Ramos (cell line): ENCODE measurements at regions not wholly inside any gene's neighbourhood (a gene's known extent, or its start where the extent isn't known, plus 50 kb on each side); places are given as distances from the start of the nearest gene placed in this dataset.

Source experiments
- in situ Hi-C: fragments of 300-500 bp; cut with MboI; formaldehyde crosslinking; loops from one replicate; pipeline ENCODE4 v1.14.3; 2022; ENCODE audit warnings: low sequenced_read_pairs; ENCODE audit not compliant: unreplicated experiment

- in situ Hi-C loops = no loop called here
These were observed 613.0 kb downstream of the NPHP4 start for GRCh38 chr1:5379176-5379759.

- in situ Hi-C loops = no loop called here
These were observed 615.5 kb downstream of the NPHP4 start for GRCh38 chr1:5376538-5377247.

GRCh38 chr1:5375481-5375880, 616.7 kb downstream of the NPHP4 start:
- in situ Hi-C loops = no loop called here

- in situ Hi-C loops = no loop called here
These were observed 618.0 kb downstream of the NPHP4 start for GRCh38 chr1:5374192-5374591.

- in situ Hi-C loops = no loop called here
These were observed 618.9 kb downstream of the NPHP4 start for GRCh38 chr1:5373281-5373680.

GRCh38 chr1:5371270-5371669, 621.0 kb downstream of the NPHP4 start:
- in situ Hi-C loops = no loop called here

- in situ Hi-C loops = no loop called here
These were observed 621.9 kb downstream of the NPHP4 start for GRCh38 chr1:5370311-5370710.

GRCh38 chr1:5369223-5369622, 623.0 kb downstream of the NPHP4 start:
- in situ Hi-C loops = no loop called here

- in situ Hi-C loops = no loop called here
These were observed 624.0 kb downstream of the NPHP4 start for GRCh38 chr1:5368201-5368600.

- in situ Hi-C loops = no loop called here
These were observed 624.9 kb downstream of the NPHP4 start for GRCh38 chr1:5367306-5367705.

GRCh38 chr1:5365751-5366150, 626.5 kb downstream of the NPHP4 start:
- in situ Hi-C loops = no loop called here

GRCh38 chr1:5364591-5364990, 627.6 kb downstream of the NPHP4 start:
- in situ Hi-C loops = no loop called here

GRCh38 chr1:5354681-5355080, 637.5 kb downstream of the NPHP4 start:
- in situ Hi-C loops = no loop called here

- in situ Hi-C loops = no loop called here
These were observed 640.9 kb downstream of the NPHP4 start for GRCh38 chr1:5351366-5351765.

GRCh38 chr1:5349526-5349925, 642.7 kb downstream of the NPHP4 start:
- in situ Hi-C loops = no loop called here

- in situ Hi-C loops = no loop called here
These were observed 643.3 kb downstream of the NPHP4 start for GRCh38 chr1:5348732-5349465.

- in situ Hi-C loops = no loop called here
These were observed 644.5 kb downstream of the NPHP4 start for GRCh38 chr1:5347726-5348125.

- in situ Hi-C loops = no loop called here
These were observed 646.7 kb downstream of the NPHP4 start for GRCh38 chr1:5345556-5345955.

GRCh38 chr1:5343256-5344020, 648.8 kb downstream of the NPHP4 start:
- in situ Hi-C loops = no loop called here

GRCh38 chr1:5342830-5343229, 649.4 kb downstream of the NPHP4 start:
- in situ Hi-C loops = no loop called here

GRCh38 chr1:5342172-5342571, 650.1 kb downstream of the NPHP4 start:
- in situ Hi-C loops = no loop called here
